ENCODE measurements at regions not wholly inside any gene's neighbourhood (a gene's known extent, or its start where the extent isn't known, plus 50 kb on each side); places are given as distances from the start of the nearest gene placed in this dataset.

DNA sequence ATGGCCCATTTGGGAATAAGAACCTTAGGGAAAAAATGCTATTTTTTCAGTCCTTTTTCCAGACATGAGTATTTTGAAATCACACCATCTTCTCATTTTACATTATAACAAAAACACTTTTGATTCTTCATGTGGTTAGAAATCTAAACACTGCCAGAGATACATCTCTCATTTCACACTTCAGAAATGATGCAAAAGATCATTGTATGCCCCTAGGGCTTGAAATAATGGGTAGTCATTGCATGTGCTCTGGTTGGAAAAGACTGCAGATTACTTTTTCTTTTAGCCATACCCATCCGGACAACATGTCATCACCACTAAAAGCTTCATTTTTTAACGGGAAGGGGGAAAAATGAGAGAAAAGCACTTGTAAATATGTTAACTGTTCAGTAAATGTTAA lies 1152.2 kb upstream of the ADGRL4 start:
- TF ChIP-seq, protein P1, sequence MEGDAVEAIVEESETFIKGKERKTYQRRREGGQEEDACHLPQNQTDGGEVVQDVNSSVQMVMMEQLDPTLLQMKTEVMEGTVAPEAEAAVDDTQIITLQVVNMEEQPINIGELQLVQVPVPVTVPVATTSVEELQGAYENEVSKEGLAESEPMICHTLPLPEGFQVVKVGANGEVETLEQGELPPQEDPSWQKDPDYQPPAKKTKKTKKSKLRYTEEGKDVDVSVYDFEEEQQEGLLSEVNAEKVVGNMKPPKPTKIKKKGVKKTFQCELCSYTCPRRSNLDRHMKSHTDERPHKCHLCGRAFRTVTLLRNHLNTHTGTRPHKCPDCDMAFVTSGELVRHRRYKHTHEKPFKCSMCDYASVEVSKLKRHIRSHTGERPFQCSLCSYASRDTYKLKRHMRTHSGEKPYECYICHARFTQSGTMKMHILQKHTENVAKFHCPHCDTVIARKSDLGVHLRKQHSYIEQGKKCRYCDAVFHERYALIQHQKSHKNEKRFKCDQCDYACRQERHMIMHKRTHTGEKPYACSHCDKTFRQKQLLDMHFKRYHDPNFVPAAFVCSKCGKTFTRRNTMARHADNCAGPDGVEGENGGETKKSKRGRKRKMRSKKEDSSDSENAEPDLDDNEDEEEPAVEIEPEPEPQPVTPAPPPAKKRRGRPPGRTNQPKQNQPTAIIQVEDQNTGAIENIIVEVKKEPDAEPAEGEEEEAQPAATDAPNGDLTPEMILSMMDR (IDR thresholded peaks at IDR 0.05; ENCODE audit: low read length) = no peak
- no peak for TF ChIP-seq EZH2 (IDR thresholded peaks at IDR 0.05; ENCODE audit: borderline replicate concordance, low read length)
